Trophoblast cell (in vitro differentiated cells and primary cell): ENCODE measurements at regions not wholly inside any gene's neighbourhood (a gene's known extent, or its start where the extent isn't known, plus 50 kb on each side); places are given as distances from the start of the nearest gene placed in this dataset.

Experiments
- DNase-seq, 2 donors: peaks; one replicate each; pipeline ENCODE4 v3.0.0-alpha.2; 2016
- H2AFZ ChIP-seq: 2 replicates; pipeline ENCODE4 v1.6.1; 2013; ENCODE audit warnings: low read length, moderate library complexity, mild to moderate bottlenecking; ENCODE audit not compliant: insufficient read depth, poor library complexity
- H2AK5ac ChIP-seq: 2 replicates; pipeline ENCODE4 v1.6.1; 2013; ENCODE audit warnings: mild to moderate bottlenecking, low read length
- H2BK120ac ChIP-seq: 2 replicates; pipeline ENCODE4 v1.6.1; 2013; ENCODE audit warnings: low read length, mild to moderate bottlenecking, moderate library complexity; ENCODE audit not compliant: insufficient read depth, poor library complexity
- H2BK12ac ChIP-seq: 2 replicates; pipeline ENCODE4 v1.6.1; 2013; ENCODE audit warnings: mild to moderate bottlenecking, low read length, moderate library complexity
- H2BK5ac ChIP-seq: 2 replicates; pipeline ENCODE4 v1.6.1; 2013; ENCODE audit warnings: low read length, low read depth, moderate library complexity, mild to moderate bottlenecking; ENCODE audit not compliant: poor library complexity
- H3K14ac ChIP-seq: 2 replicates; pipeline ENCODE4 v1.6.1; 2013; ENCODE audit warnings: mild to moderate bottlenecking, low read length
- H3K18ac ChIP-seq: 2 replicates; pipeline ENCODE4 v1.6.1; 2013; ENCODE audit warnings: mild to moderate bottlenecking, low read length
- H3K23ac ChIP-seq: 2 replicates; pipeline ENCODE4 v1.6.1; 2013; ENCODE audit warnings: low read length
- H3K27ac ChIP-seq: 2 replicates; pipeline ENCODE4 v1.5.1; 2013; ENCODE audit warnings: low read depth, mild to moderate bottlenecking, inconsistent platforms, low read length, moderate library complexity
- H3K27me3 ChIP-seq: 2 replicates; pipeline ENCODE4 v1.6.1; 2013; ENCODE audit warnings: inconsistent platforms, mild to moderate bottlenecking, low read length, moderate library complexity; ENCODE audit not compliant: insufficient read depth
- H3K36me3 ChIP-seq, 2 experiments: 1 replicate in 1 of 2; 2 replicates in 1 of 2; pipeline ENCODE4 v1.6.1; 2013; ENCODE audit warnings: low read length in 2 of 2, mild to moderate bottlenecking in 2 of 2, moderate library complexity in 1 of 2; ENCODE audit not compliant: insufficient read depth in 2 of 2, control insufficient read depth in 1 of 2
- H3K4ac ChIP-seq: 2 replicates; pipeline ENCODE4 v1.6.1; 2013; ENCODE audit warnings: low read depth, mild to moderate bottlenecking, low read length, moderate library complexity
- H3K4me1 ChIP-seq, 2 experiments: 1 replicate in 1 of 2; 2 replicates in 1 of 2; pipeline ENCODE4 v1.6.1; 2013; ENCODE audit warnings: low read length in 2 of 2, mild to moderate bottlenecking in 2 of 2, moderate library complexity in 1 of 2; ENCODE audit not compliant: insufficient read depth in 2 of 2, control insufficient read depth in 1 of 2
- H3K4me2 ChIP-seq: 2 replicates; pipeline ENCODE4 v1.6.1; 2013; ENCODE audit warnings: inconsistent platforms, mild to moderate bottlenecking, low read length, moderate library complexity
- H3K4me3 ChIP-seq: 2 replicates; pipeline ENCODE4 v1.5.1; 2013; ENCODE audit warnings: mild to moderate bottlenecking, low read depth, low read length, inconsistent platforms
- H3K79me1 ChIP-seq: one replicate; pipeline ENCODE4 v1.6.1; 2013; ENCODE audit warnings: low read length
- H3K79me2 ChIP-seq: 2 replicates; pipeline ENCODE4 v1.6.1; 2013; ENCODE audit warnings: low read length, mild to moderate bottlenecking; ENCODE audit not compliant: control insufficient read depth, insufficient read depth, poor library complexity
- H3K9ac ChIP-seq: 2 replicates; pipeline ENCODE4 v1.6.1; 2013; ENCODE audit warnings: mild to moderate bottlenecking, low read length
- H3K9me3 ChIP-seq: 2 replicates; pipeline ENCODE4 v1.6.1; 2013; ENCODE audit warnings: low read depth, mild to moderate bottlenecking, control low read depth, inconsistent platforms, low read length; ENCODE audit not compliant: insufficient read depth
- H4K12ac ChIP-seq: 2 replicates; pipeline ENCODE4 v1.6.1; 2013; ENCODE audit warnings: low read depth, mild to moderate bottlenecking, low read length, moderate library complexity
- H4K8ac ChIP-seq: 2 replicates; pipeline ENCODE4 v1.6.1; 2013; ENCODE audit warnings: low read depth, mild to moderate bottlenecking, low read length, moderate library complexity
- H4K91ac ChIP-seq: one replicate; pipeline ENCODE4 v1.6.1; 2013; ENCODE audit warnings: low read depth, mild to moderate bottlenecking, low read length, moderate library complexity
- WGBS: extraction: QIAGEN DNeasy Blood & Tissue Kit; methylation state at CpG from one replicate; pipeline ENCODE4 v1.1.7; 2013; ENCODE audit warnings: missing lambda C conversion rate; ENCODE audit not compliant: insufficient read length, insufficient coverage; ENCODE audit errors: extremely low coverage; 5-methylcytosine and 5-hydroxymethylcytosine counted together

GRCh38 chr10:108690530-108690929 is 1232.8 kb downstream of the XPNPEP1 start:
- Histone ChIP-seq H3K27me3 (no peaks in the 10 kb centered on the region), H2BK120ac (no peak overlapping the region), H3K9me3 (peaks cover 2% of the 10 kb centered on the region), H3K23ac (no peak overlapping the region), H2AFZ (no peak overlapping the region), H3K9ac (no peak overlapping the region), H4K12ac (no peak overlapping the region), H3K4me1 (peaks cover 0 to 3% of the 10 kb centered on the region in 2 experiments), H2BK12ac (no peak overlapping the region), H3K4me2 (no peak overlapping the region), H4K8ac (no peak overlapping the region), H2BK5ac (no peak overlapping the region), H4K91ac (no peak overlapping the region), H3K79me2 (no peaks in the 10 kb centered on the region), H3K27ac (no peak overlapping the region), H3K4ac (no peak overlapping the region), H3K14ac (no peak overlapping the region), H3K18ac (no peak overlapping the region), H3K36me3 (no peaks in the 10 kb centered on the region), H2AK5ac (no peak overlapping the region), H3K79me1 (no peaks in the 10 kb centered on the region), H3K4me3 (no peak overlapping the region)
- 100% methylated on average over 4 of the region's 6 CpGs for WGBS
- no peak for DNase-seq

GRCh38 chr10:108689891-108690290 is 1233.4 kb downstream of the XPNPEP1 start:
- no peak overlapping the region for H3K14ac ChIP-seq
- no peak overlapping the region for H2BK12ac ChIP-seq
- H3K4me1 ChIP-seq = peaks cover 0 to 3% of the 10 kb centered on the region in 2 experiments
- no peak overlapping the region for H3K4ac ChIP-seq
- no peak overlapping the region for H4K8ac ChIP-seq
- H3K36me3 ChIP-seq = no peaks in the 10 kb centered on the region
- H3K4me3 ChIP-seq = no peak overlapping the region
- H3K79me2 ChIP-seq = no peaks in the 10 kb centered on the region
- H2AK5ac ChIP-seq = no peak overlapping the region
- no peak overlapping the region for H3K23ac ChIP-seq
- no peak overlapping the region for H2AFZ ChIP-seq
- H3K4me2 ChIP-seq = no peak overlapping the region
- H3K27ac ChIP-seq = no peak overlapping the region
- no peaks in the 10 kb centered on the region for H3K79me1 ChIP-seq
- H2BK5ac ChIP-seq = no peak overlapping the region
- H4K12ac ChIP-seq = no peak overlapping the region
- no peaks in the 10 kb centered on the region for H3K27me3 ChIP-seq
- no peak overlapping the region for H2BK120ac ChIP-seq
- H3K18ac ChIP-seq = no peak overlapping the region
- H3K9me3 ChIP-seq = peaks cover 2% of the 10 kb centered on the region
- H3K9ac ChIP-seq = no peak overlapping the region
- no peak overlapping the region for H4K91ac ChIP-seq
- DNase-seq = no peak

GRCh38 chr10:108688314-108688713 is 1235.0 kb downstream of the XPNPEP1 start:
- H3K23ac ChIP-seq = no peak overlapping the region
- no peak overlapping the region for H4K8ac ChIP-seq
- H3K9ac ChIP-seq = no peak overlapping the region
- H3K27ac ChIP-seq = no peak overlapping the region
- no peak overlapping the region for H2BK5ac ChIP-seq
- H3K4me1 ChIP-seq = no peaks in the 10 kb centered on the region
- WGBS = no CpG with 5 or more reads among the region's 2 CpGs
- H2BK120ac ChIP-seq = no peak overlapping the region
- H2AK5ac ChIP-seq = no peak overlapping the region
- no peak for DNase-seq
- no peak overlapping the region for H3K4me3 ChIP-seq
- H4K91ac ChIP-seq = no peak overlapping the region
- no peaks in the 10 kb centered on the region for H3K9me3 ChIP-seq
- H3K27me3 ChIP-seq = no peaks in the 10 kb centered on the region
- no peaks in the 10 kb centered on the region for H3K79me1 ChIP-seq
- H3K79me2 ChIP-seq = no peaks in the 10 kb centered on the region
- H2BK12ac ChIP-seq = no peak overlapping the region
- H3K4ac ChIP-seq = no peak overlapping the region
- no peak overlapping the region for H4K12ac ChIP-seq
- no peak overlapping the region for H3K18ac ChIP-seq
- H2AFZ ChIP-seq = no peak overlapping the region
- H3K36me3 ChIP-seq = no peaks in the 10 kb centered on the region
- H3K14ac ChIP-seq = no peak overlapping the region
- no peak overlapping the region for H3K4me2 ChIP-seq

- H3K27me3 ChIP-seq = no peaks in the 10 kb centered on the region
- no peak overlapping the region for H3K9ac ChIP-seq
- no peaks in the 10 kb centered on the region for H3K79me2 ChIP-seq
- no peak overlapping the region for H2AK5ac ChIP-seq
- no peak for DNase-seq
- no peaks in the 10 kb centered on the region for H3K4me1 ChIP-seq
- H3K14ac ChIP-seq = no peak overlapping the region
- no peak overlapping the region for H3K27ac ChIP-seq
- H4K12ac ChIP-seq = no peak overlapping the region
- H2BK12ac ChIP-seq = no peak overlapping the region
- WGBS = no CpG with 5 or more reads among the region's 4 CpGs
- H3K18ac ChIP-seq = no peak overlapping the region
- H3K4me3 ChIP-seq = no peak overlapping the region
- no peak overlapping the region for H2BK5ac ChIP-seq
- H4K91ac ChIP-seq = no peak overlapping the region
- no peak overlapping the region for H2AFZ ChIP-seq
- no peaks in the 10 kb centered on the region for H3K36me3 ChIP-seq
- H3K9me3 ChIP-seq = no peaks in the 10 kb centered on the region
- no peak overlapping the region for H3K4ac ChIP-seq
- H3K79me1 ChIP-seq = no peaks in the 10 kb centered on the region
- no peak overlapping the region for H2BK120ac ChIP-seq
- H3K4me2 ChIP-seq = no peak overlapping the region
- no peak overlapping the region for H4K8ac ChIP-seq
- no peak overlapping the region for H3K23ac ChIP-seq
Observed at GRCh38 chr10:108685863-108686531, 1237.3 kb downstream of the XPNPEP1 start.
